Ovary (tissue), 7 donors: ENCODE measurements at regions not wholly inside any gene's neighbourhood (a gene's known extent, or its start where the extent isn't known, plus 50 kb on each side); places are given as distances from the start of the nearest gene placed in this dataset.

Source experiments
- DNase-seq, 5 donors: peaks; one replicate each; pipeline ENCODE4 v3.0.0-alpha.2; 2019 to 2020
- H3K27ac ChIP-seq, 2 donors: fragments of 200-600 bp; one replicate each; pipeline versions ENCODE4 v1.5.1 to v1.8.0; 2019 to 2022
- H3K27me3 ChIP-seq: fragments of 200-600 bp; one replicate; pipeline ENCODE4 v1.8.0; 2022
- H3K36me3 ChIP-seq: fragments of 200-600 bp; sonication (generic); one replicate; pipeline ENCODE4 v1.5.1; 2019
- H3K4me1 ChIP-seq: one replicate; pipeline ENCODE4 v1.8.1; 2013; ENCODE audit warnings: mild to moderate bottlenecking, moderate library complexity; ENCODE audit not compliant: insufficient read depth
- H3K4me3 ChIP-seq: fragments of 200-600 bp; sonication (generic); one replicate; pipeline ENCODE4 v1.5.1; 2017
- H3K9me3 ChIP-seq, 2 donors: fragments of 200-600 bp in 1 of 2; sonication (generic) in 1 of 2; one replicate each; pipeline versions ENCODE4 v1.5.1 to v1.8.1; 2013 to 2019; ENCODE audit warnings: mild to moderate bottlenecking in 1 of 2, moderate library complexity in 1 of 2
- CTCF ChIP-seq, 3 donors: fragments of 450-650 bp in 2 of 3; fragments of 200-600 bp in 1 of 3; IDR thresholded peaks; one replicate each; pipeline versions ENCODE4 v1.5.1 to v1.8.0; 2016 to 2022; ENCODE audit warnings: antibody characterized with exemption in 3 of 3, mild to moderate bottlenecking in 1 of 3
- EP300 ChIP-seq: sonication (generic); formaldehyde crosslinking; IDR thresholded peaks from one replicate; pipeline ENCODE4 v1.6.1; 2017; ENCODE audit warnings: antibody characterized with exemption
- POLR2A ChIP-seq: fragments of 450-650 bp; IDR thresholded peaks from one replicate; pipeline ENCODE4 v1.6.1; 2017; ENCODE audit warnings: antibody characterized with exemption, mild to moderate bottlenecking, moderate library complexity
- WGBS, 3 donors: extraction: QIAGEN DNeasy Blood & Tissue Kit in 1 of 3; methylation state at CpG; one replicate each; pipeline versions ENCODE4 v1.1.5 to v1.1.7; 2013 to 2017; 5-methylcytosine and 5-hydroxymethylcytosine counted together
- intact Hi-C, 4 donors: fragments of 100-400 bp; cut with DNase I; formaldehyde crosslinking; loops; one replicate each; pipeline versions ENCODE4 v1.11.0 to v1.15.1; 2022 to 2023
- donor health status: DM: no; HTN: no; CAD: no; lungs with moderate emphysema.
- donor health status: DM: no; HTN: no; CAD: no.
- donor health status: Bipolar disorder and iron deficiency.
- donor health status: DM: no; HTN: no; CAD: no.
- donor health status: DM: yes; HTN: yes; CAD: no.

- H3K4me1 ChIP-seq = no peaks in the 10 kb centered on the region
- H3K9me3 ChIP-seq = no peaks in the 10 kb centered on the region
- intact Hi-C loops = no loop called here
- H3K27me3 ChIP-seq = no peaks in the 10 kb centered on the region
- H3K4me3 ChIP-seq = no peak overlapping the region
- WGBS, 3 donors = 44 to 66% (median 58%) methylated on average over 3 of the region's 3 CpGs
- no peaks in the 10 kb centered on the region for H3K36me3 ChIP-seq
- TF ChIP-seq POLR2A (no peak), EP300 (no peak), CTCF (IDR thresholded peaks at IDR 0.05) (no peak)
- peak in 1 of 5 donors; percentile 40 for DNase-seq
- no peak overlapping the region for H3K27ac ChIP-seq
These were observed 53.8 kb upstream of the BOC start for GRCh38 chr3:113157408-113158030.

- 89 to 95% (median 91%) methylated on average over 4 of the region's 4 CpGs for WGBS, 3 donors
- Histone ChIP-seq H3K4me1 (no peaks in the 10 kb centered on the region), H3K27me3 (no peaks in the 10 kb centered on the region), H3K9me3 (no peaks in the 10 kb centered on the region), H3K27ac (no peak overlapping the region), H3K4me3 (no peak overlapping the region), H3K36me3 (no peaks in the 10 kb centered on the region)
- no peak for DNase-seq
- TF ChIP-seq EP300 (no peak), POLR2A (no peak), CTCF (IDR thresholded peaks at IDR 0.05) (no peak)
- intact Hi-C loops = no loop called here
These were observed 53.2 kb upstream of the BOC start for GRCh38 chr3:113158171-113158570.
